ENCODE measurements at regions not wholly inside any gene's neighbourhood (a gene's known extent, or its start where the extent isn't known, plus 50 kb on each side); places are given as distances from the start of the nearest gene placed in this dataset.

- H3K36me3 ChIP-seq (replicated peaks; ENCODE audit: low read depth, low read length) = peaks cover 3% of the 10 kb centered on the region
- no peaks in the 10 kb centered on the region for H3K79me2 ChIP-seq (ENCODE audit: low read length)
- TF ChIP-seq EZH2phosphoT487 (IDR thresholded peaks at IDR 0.05; ENCODE audit: low read depth) (no peak), CTCF (IDR thresholded peaks at IDR 0.05; ENCODE audit: low read depth, low read length) (no peak)
- peaks cover 9% of the 10 kb centered on the region; the same call in 1 of the 2 replicates for H3K9me3 ChIP-seq (ENCODE audit: insufficient read depth, low read length)
- no peak overlapping the region for H3K4me2 ChIP-seq (ENCODE audit: low read length)
- H3K9ac ChIP-seq (ENCODE audit: low read length) = no peak overlapping the region
- H3K4me1 ChIP-seq (ENCODE audit: low read length) = no peaks in the 10 kb centered on the region
- no peak overlapping the region for H3K27ac ChIP-seq (ENCODE audit: low read length)
- H4K20me1 ChIP-seq (ENCODE audit: insufficient read depth, low read length) = no peaks in the 10 kb centered on the region
- H2AFZ ChIP-seq (ENCODE audit: low read depth, low read length) = no peak overlapping the region
- peaks cover 20% of the 10 kb centered on the region for H3K27me3 ChIP-seq (ENCODE audit: low read depth, low read length)
- H3K4me3 ChIP-seq (ENCODE audit: low read length) = no peak overlapping the region
These were observed 84.3 kb upstream of the NCOR2 start for GRCh38 chr12:124651516-124652273.

- Histone ChIP-seq H3K9ac (ENCODE audit: low read length) (no peak overlapping the region), H3K36me3 (replicated peaks; ENCODE audit: low read depth, low read length) (peaks cover 3% of the 10 kb centered on the region), H2AFZ (ENCODE audit: low read depth, low read length) (no peak overlapping the region), H3K79me2 (ENCODE audit: low read length) (no peaks in the 10 kb centered on the region), H3K27ac (ENCODE audit: low read length) (no peak overlapping the region), H3K4me3 (ENCODE audit: low read length) (no peak overlapping the region), H3K4me2 (ENCODE audit: low read length) (no peak overlapping the region), H3K9me3 (ENCODE audit: insufficient read depth, low read length) (peaks cover 9% of the 10 kb centered on the region; the same call in 1 of the 2 replicates), H4K20me1 (ENCODE audit: insufficient read depth, low read length) (no peaks in the 10 kb centered on the region), H3K27me3 (ENCODE audit: low read depth, low read length) (peaks cover 21% of the 10 kb centered on the region), H3K4me1 (ENCODE audit: low read length) (no peaks in the 10 kb centered on the region)
- no peak for TF ChIP-seq EZH2phosphoT487 (IDR thresholded peaks at IDR 0.05; ENCODE audit: low read depth)
- no peak for TF ChIP-seq CTCF (IDR thresholded peaks at IDR 0.05; ENCODE audit: low read depth, low read length)
These were observed 83.5 kb upstream of the NCOR2 start for GRCh38 chr12:124650912-124651311.

- H3K27me3 ChIP-seq (ENCODE audit: low read depth, low read length) = peaks cover 25% of the 10 kb centered on the region
- H3K4me1 ChIP-seq (ENCODE audit: low read length) = no peaks in the 10 kb centered on the region
- no peak overlapping the region for H3K27ac ChIP-seq (ENCODE audit: low read length)
- H3K9ac ChIP-seq (ENCODE audit: low read length) = no peak overlapping the region
- peaks cover 3% of the 10 kb centered on the region for H3K36me3 ChIP-seq (replicated peaks; ENCODE audit: low read depth, low read length)
- peaks cover 9% of the 10 kb centered on the region; the same call in 1 of the 2 replicates for H3K9me3 ChIP-seq (ENCODE audit: insufficient read depth, low read length)
- no peaks in the 10 kb centered on the region for H4K20me1 ChIP-seq (ENCODE audit: insufficient read depth, low read length)
- no peak for TF ChIP-seq EZH2phosphoT487 (IDR thresholded peaks at IDR 0.05; ENCODE audit: low read depth)
- TF ChIP-seq CTCF (IDR thresholded peaks at IDR 0.05; ENCODE audit: low read depth, low read length) = no peak
- no peak overlapping the region for H3K4me2 ChIP-seq (ENCODE audit: low read length)
- H3K79me2 ChIP-seq (ENCODE audit: low read length) = no peaks in the 10 kb centered on the region
- H2AFZ ChIP-seq (ENCODE audit: low read depth, low read length) = no peak overlapping the region
- no peak overlapping the region for H3K4me3 ChIP-seq (ENCODE audit: low read length)
These were observed 81.4 kb upstream of the NCOR2 start for GRCh38 chr12:124648710-124649384.

GRCh38 chr12:124647316-124647715, 79.9 kb upstream of the NCOR2 start:
- no peaks in the 10 kb centered on the region for H4K20me1 ChIP-seq (ENCODE audit: insufficient read depth, low read length)
- H3K27ac ChIP-seq (ENCODE audit: low read length) = no peak overlapping the region
- H3K27me3 ChIP-seq (ENCODE audit: low read depth, low read length) = peaks cover 11% of the 10 kb centered on the region
- H3K9ac ChIP-seq (ENCODE audit: low read length) = no peak overlapping the region
- peaks cover 3% of the 10 kb centered on the region for H3K36me3 ChIP-seq (replicated peaks; ENCODE audit: low read depth, low read length)
- no peaks in the 10 kb centered on the region for H3K4me1 ChIP-seq (ENCODE audit: low read length)
- no peak overlapping the region for H2AFZ ChIP-seq (ENCODE audit: low read depth, low read length)
- TF ChIP-seq EZH2phosphoT487 (IDR thresholded peaks at IDR 0.05; ENCODE audit: low read depth) (no peak), CTCF (IDR thresholded peaks at IDR 0.05; ENCODE audit: low read depth, low read length) (no peak)
- H3K79me2 ChIP-seq (ENCODE audit: low read length) = no peaks in the 10 kb centered on the region
- H3K4me3 ChIP-seq (ENCODE audit: low read length) = no peak overlapping the region
- H3K9me3 ChIP-seq (ENCODE audit: insufficient read depth, low read length) = peaks cover 9% of the 10 kb centered on the region; the same call in 1 of the 2 replicates
- H3K4me2 ChIP-seq (ENCODE audit: low read length) = no peak overlapping the region
